HepG2 (cell line): ENCODE measurements at regions not wholly inside any gene's neighbourhood (a gene's known extent, or its start where the extent isn't known, plus 50 kb on each side); places are given as distances from the start of the nearest gene placed in this dataset.
"Not testable (repeated sequence)": the region's sequence is repeated elsewhere in the genome, so short reads cannot be mapped to it uniquely, and the experiment has no call there.

Experiments used
- ATAC-seq: fragments of 200-7000 bp; cut with Tn5 transposase; 3 replicates; pipeline ENCODE4 v1.9.1; 2020; ENCODE audit warnings: mild to moderate bottlenecking, moderate library complexity
- BruUV-seq: library from RNA; stranded (reverse); fragments of 400-500 nt; replicated peaks from 2 replicates; lab custom pipeline; 2021; lab: Mats Ljungman, UMichigan
- CTCF ChIA-PET: fragments of 300-600 bp; formaldehyde crosslinking; extraction: SDS; loops from one replicate; lab custom pipeline; 2021; ENCODE audit warnings: low total read pairs, inconsistent platforms, low intra/inter-chr PET ratio; lab: Yijun Ruan, JAX
- POLR2A ChIA-PET: fragments of 350-600 bp; sonication (Branson Sonifier 250); formaldehyde crosslinking; loops from one replicate; lab custom pipeline; 2020; ENCODE audit warnings: antibody characterized with exemption, inconsistent platforms; lab: Yijun Ruan, JAX
- DNase-seq: peaks from one replicate; pipeline ENCODE4 v3.0.0-alpha.2; 2015; ENCODE audit warnings: low spot score
- FAIRE-seq: peaks from 3 replicates; lab custom pipeline; 2011; peaks lifted over from hg19 to GRCh38; lab: Jason Lieb, UNC
- H2AFZ ChIP-seq: one replicate; pipeline ENCODE4 v1.6.1; 2011; ENCODE audit warnings: low read length, inconsistent platforms
- H3K27ac ChIP-seq: fragments of 300-600 bp; 3 replicates; pipeline ENCODE4 v1.8.0; 2011; ENCODE audit warnings: mixed run types, mild to moderate bottlenecking, mixed read lengths, low read length, inconsistent platforms; ENCODE audit not compliant: insufficient read depth; ENCODE audit errors: extremely low read length
- H3K27me3 ChIP-seq, 2 experiments: fragments of 200-600 bp in 1 of 2; 2 replicates in 1 of 2; 3 replicates in 1 of 2; pipeline versions ENCODE4 v1.6.0 to v1.8.0; 2011; ENCODE audit warnings: low read length in 2 of 2, mild to moderate bottlenecking in 2 of 2, moderate library complexity in 2 of 2, inconsistent platforms in 1 of 2; ENCODE audit not compliant: insufficient read depth in 2 of 2, control insufficient read depth in 1 of 2
- H3K36me3 ChIP-seq, 2 experiments: fragments of 200-600 bp in 1 of 2; replicated peaks in 1 of 2; 2 replicates in 1 of 2; 3 replicates in 1 of 2; pipeline versions ENCODE4 v1.5.1 to v1.8.0; 2011; ENCODE audit warnings: low read length in 2 of 2, inconsistent platforms in 1 of 2; ENCODE audit not compliant: insufficient read depth in 2 of 2, control insufficient read depth in 1 of 2
- H3K4me1 ChIP-seq: 2 replicates; pipeline ENCODE4 v1.5.1; 2012; ENCODE audit warnings: low read length, inconsistent platforms; ENCODE audit not compliant: insufficient read depth
- H3K4me2 ChIP-seq: 2 replicates; pipeline ENCODE4 v1.6.0; 2011; ENCODE audit warnings: low read depth, low read length, inconsistent platforms
- H3K4me3 ChIP-seq, 3 experiments: fragments of 200-600 bp in 1 of 3; sonication (generic), shearing (Covaris generic) in 1 of 3; replicated peaks in 1 of 3; 2 replicates each; pipeline ENCODE4 v1.5.1; 2011 to 2016; ENCODE audit warnings: low read length in 3 of 3, inconsistent platforms in 2 of 3, low read depth in 2 of 3, mild to moderate bottlenecking in 2 of 3, control low read depth in 1 of 3, mixed read lengths in 1 of 3; ENCODE audit not compliant: insufficient read depth in 1 of 3
- H3K79me2 ChIP-seq: one replicate; pipeline ENCODE4 v1.6.1; 2011; ENCODE audit warnings: low read length, inconsistent platforms; ENCODE audit not compliant: insufficient read depth
- H3K9ac ChIP-seq: 2 replicates; pipeline ENCODE4 v1.6.0; 2011; ENCODE audit warnings: mild to moderate bottlenecking, low read depth, low read length, inconsistent platforms; ENCODE audit not compliant: insufficient read depth
- H3K9me3 ChIP-seq: 2 replicates; pipeline ENCODE4 v1.5.1; 2012; ENCODE audit warnings: mild to moderate bottlenecking, low read length
- H4K20me1 ChIP-seq: 2 replicates; pipeline ENCODE4 v1.6.0; 2011; ENCODE audit warnings: inconsistent platforms, mild to moderate bottlenecking, low read length, moderate library complexity; ENCODE audit not compliant: insufficient read depth
- ZNF678 ChIP-seq: sonication (generic); formaldehyde crosslinking; IDR thresholded peaks from 2 replicates; pipeline ENCODE4 v1.4.0; 2020; ENCODE audit warnings: mild to moderate bottlenecking, missing genetic modification reagents
- WGBS: methylation state at CpG from one replicate; pipeline ENCODE4 v1.1.6; 2017; ENCODE audit warnings: low lambda C conversion rate; 5-methylcytosine and 5-hydroxymethylcytosine counted together
- in situ Hi-C: cut with HindIII; loops from 2 replicates; pipeline ENCODE4 v1.10.0; 2017; ENCODE audit warnings: low pct_unique_long_range_greater_than_20kb; ENCODE audit not compliant: extremely low pct_ligation_motif_present
- intact Hi-C: fragments of 100-400 bp; cut with micrococcal nuclease; formaldehyde crosslinking; loops from one replicate; pipeline ENCODE4 v1.10.0; 2022; ENCODE audit not compliant: unreplicated experiment
- TF ChIP-seq, protein P1 (sequence below): IDR thresholded peaks from 2 replicates; pipeline ENCODE4 v1.6.1; 2016

DNA sequence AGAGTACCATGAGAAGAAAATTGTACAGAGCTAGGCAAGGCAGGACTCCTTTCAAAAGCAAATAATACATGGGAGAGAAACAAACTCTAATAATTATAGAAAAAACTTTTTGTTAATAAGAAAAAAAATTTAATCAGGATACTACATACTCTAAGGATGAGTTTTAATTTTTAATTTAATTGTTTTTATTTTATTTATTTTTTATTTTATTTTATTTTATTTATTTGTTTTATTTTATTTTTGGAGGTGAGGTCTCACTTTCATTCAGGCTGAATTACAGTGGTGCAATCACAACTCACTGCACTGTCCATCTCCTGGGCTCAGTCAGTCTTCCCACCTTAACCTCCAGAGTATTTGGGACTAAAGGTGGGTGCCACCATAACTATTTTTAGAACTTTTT, 1347.2 kb downstream of the NLGN4Y start (continued):
- TF ChIP-seq, protein P1, sequence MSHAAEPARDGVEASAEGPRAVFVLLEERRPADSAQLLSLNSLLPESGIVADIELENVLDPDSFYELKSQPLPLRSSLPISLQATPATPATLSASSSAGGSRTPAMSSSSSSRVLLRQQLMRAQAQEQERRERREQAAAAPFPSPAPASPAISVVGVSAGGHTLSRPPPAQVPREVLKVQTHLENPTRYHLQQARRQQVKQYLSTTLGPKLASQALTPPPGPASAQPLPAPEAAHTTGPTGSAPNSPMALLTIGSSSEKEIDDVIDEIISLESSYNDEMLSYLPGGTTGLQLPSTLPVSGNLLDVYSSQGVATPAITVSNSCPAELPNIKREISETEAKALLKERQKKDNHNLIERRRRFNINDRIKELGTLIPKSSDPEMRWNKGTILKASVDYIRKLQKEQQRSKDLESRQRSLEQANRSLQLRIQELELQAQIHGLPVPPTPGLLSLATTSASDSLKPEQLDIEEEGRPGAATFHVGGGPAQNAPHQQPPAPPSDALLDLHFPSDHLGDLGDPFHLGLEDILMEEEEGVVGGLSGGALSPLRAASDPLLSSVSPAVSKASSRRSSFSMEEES (CRISPR knock-in tag), result no peak
- TF ChIP-seq ZNF678 (CRISPR knock-in tag), result no peak

DNA sequence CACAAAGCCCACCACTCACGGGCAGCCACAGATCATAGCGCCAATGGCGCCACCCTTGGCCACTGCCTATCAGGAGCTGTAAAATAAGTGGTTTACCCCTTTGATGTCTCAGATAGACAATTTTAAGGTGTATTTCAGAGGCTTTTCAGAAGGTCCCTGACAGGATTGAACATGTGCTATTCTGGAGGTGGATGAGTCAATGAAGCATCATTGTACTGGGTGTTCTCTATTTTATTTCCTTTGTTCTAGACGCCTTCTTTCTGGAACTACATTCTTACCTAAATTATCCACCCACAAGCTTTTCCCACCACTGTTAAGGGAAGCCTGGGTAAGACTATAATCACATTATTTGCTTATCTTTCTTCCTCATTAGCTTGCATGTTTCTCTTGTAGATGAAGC, 1351.6 kb downstream of the NLGN4Y start:
- H3K4me1 ChIP-seq, H2AFZ ChIP-seq, H3K36me3 ChIP-seq, H4K20me1 ChIP-seq, intact Hi-C loops, H3K27me3 ChIP-seq, BruUV-seq, H3K4me3 ChIP-seq, FAIRE-seq, CTCF ChIA-PET, POLR2A ChIA-PET, H3K27ac ChIP-seq, ATAC-seq, H3K9ac ChIP-seq, in situ Hi-C loops, DNase-seq, H3K4me2 ChIP-seq, H3K79me2 ChIP-seq: not testable (repeated sequence)
- H3K9me3 ChIP-seq, result peaks cover 24% of the 10 kb centered on the region; the same call in 1 of the 2 replicates
- WGBS, result no CpG with 5 or more reads among the region's 4 CpGs

DNA sequence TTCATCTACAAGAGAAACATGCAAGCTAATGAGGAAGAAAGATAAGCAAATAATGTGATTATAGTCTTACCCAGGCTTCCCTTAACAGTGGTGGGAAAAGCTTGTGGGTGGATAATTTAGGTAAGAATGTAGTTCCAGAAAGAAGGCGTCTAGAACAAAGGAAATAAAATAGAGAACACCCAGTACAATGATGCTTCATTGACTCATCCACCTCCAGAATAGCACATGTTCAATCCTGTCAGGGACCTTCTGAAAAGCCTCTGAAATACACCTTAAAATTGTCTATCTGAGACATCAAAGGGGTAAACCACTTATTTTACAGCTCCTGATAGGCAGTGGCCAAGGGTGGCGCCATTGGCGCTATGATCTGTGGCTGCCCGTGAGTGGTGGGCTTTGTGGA, 1379.2 kb downstream of the NLGN4Y start:
- POLR2A ChIA-PET, H3K79me2 ChIP-seq, H3K36me3 ChIP-seq, H3K9me3 ChIP-seq, H3K4me1 ChIP-seq, H3K27ac ChIP-seq, H3K27me3 ChIP-seq, ATAC-seq, FAIRE-seq, BruUV-seq, CTCF ChIA-PET, intact Hi-C loops, H2AFZ ChIP-seq, H3K9ac ChIP-seq, DNase-seq, H3K4me2 ChIP-seq, in situ Hi-C loops, H4K20me1 ChIP-seq, H3K4me3 ChIP-seq: not testable (repeated sequence)
- no CpG with 5 or more reads among the region's 4 CpGs for WGBS
